HG03060 (cell line): ENCODE measurements at regions not wholly inside any gene's neighbourhood (a gene's known extent, or its start where the extent isn't known, plus 50 kb on each side); places are given as distances from the start of the nearest gene placed in this dataset.

ENCODE experiments used
- ATAC-seq: cut with Tn5 transposase; IDR thresholded peaks from one replicate; pipeline ENCODE4 v1.9.1; 2021; ENCODE audit warnings: low read depth, moderate number of reproducible peaks; ENCODE audit not compliant: unreplicated experiment

DNA sequence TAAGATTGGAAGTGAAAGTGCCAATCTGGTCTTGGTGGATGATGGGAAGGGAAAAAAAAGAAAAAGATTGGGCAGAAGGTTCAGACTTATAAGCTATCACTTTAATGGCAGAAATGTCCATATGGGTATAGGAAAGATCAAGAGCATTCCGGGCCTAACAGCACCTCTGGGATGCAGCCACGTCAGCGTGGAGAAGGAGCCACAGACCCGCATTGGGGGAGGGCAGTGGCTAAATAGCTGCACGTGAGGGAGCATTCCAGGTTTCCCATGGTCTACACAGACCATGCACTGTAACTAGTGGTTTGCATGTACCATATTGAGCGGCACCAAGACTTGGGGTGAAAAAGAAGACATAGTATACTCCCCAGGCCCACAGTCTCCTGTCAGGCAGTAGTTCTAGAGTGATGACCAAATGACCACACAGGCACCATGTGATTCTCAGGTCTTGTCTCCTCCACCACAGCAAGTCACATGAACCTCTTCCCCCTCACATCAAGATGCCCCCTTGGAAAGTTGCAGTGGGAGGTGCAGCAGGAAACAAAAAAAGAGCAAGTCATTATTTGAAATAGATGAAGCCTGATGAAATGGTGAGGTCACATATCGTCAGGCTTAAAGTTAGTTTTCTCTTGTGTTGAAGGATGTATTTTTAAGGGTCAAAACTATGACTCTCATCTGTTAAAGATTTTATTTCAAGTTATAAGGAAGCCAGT is 94.4 kb upstream of the TNFAIP3 start:
- ATAC-seq: no peak

DNA sequence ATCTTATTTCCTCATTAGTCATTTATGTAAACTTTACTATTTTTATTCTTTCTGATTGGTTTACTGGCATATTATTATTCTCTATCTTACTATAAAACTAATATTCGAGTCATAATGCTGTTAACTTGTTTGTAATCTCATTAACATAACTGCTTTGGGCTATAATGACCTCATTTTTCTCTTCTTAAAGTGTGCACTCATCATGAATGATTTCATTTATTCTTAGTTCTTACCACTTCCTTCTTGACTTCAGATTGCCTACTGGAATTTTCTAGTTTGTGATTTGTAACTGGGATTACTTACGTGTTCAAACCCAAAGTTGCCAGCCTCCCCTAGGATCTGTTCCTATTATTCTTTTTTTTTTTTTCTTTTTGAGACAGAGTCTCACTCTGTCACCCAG is 91.8 kb upstream of the TNFAIP3 start:
- no peak for ATAC-seq

DNA sequence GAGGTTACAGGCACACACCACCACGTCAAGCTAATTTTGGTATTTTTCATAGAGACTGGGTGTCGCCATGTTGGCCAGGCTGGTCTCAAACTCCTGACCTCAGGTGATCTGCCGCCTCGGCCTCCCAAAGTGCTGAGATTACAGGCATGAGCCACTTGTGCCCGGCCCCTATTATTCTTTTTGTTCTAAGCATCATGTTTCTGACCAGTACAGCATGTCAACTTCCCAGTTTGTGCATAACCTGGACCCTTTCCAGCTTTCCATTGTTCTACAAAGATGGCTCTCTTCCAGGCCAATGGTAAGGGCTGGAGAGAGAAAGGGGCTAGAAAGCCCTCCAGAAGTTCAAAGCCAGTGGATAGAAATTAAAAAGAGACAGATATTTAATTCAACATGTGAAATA is 91.3 kb upstream of the TNFAIP3 start:
- no peak for ATAC-seq

DNA sequence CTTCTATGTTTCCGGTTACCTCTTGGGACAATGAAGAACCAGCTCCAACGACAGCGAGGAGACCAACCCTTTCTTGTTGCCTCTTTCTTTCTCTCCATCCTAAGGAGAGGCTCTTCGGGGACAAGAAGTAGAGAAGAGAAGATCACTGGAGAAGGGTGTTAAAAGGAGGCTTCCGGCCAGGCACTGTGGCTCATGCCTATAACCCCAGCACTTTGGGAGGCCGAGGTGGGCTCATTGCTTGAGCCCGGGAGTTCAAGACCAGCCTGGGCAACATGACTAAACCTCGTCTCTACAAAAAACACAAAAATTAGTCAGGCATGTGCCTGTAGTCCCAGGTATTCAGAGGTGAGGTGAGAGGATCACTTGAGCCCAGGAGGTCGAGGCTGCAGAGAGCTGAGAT is 90.8 kb upstream of the TNFAIP3 start:
- no peak for ATAC-seq

DNA sequence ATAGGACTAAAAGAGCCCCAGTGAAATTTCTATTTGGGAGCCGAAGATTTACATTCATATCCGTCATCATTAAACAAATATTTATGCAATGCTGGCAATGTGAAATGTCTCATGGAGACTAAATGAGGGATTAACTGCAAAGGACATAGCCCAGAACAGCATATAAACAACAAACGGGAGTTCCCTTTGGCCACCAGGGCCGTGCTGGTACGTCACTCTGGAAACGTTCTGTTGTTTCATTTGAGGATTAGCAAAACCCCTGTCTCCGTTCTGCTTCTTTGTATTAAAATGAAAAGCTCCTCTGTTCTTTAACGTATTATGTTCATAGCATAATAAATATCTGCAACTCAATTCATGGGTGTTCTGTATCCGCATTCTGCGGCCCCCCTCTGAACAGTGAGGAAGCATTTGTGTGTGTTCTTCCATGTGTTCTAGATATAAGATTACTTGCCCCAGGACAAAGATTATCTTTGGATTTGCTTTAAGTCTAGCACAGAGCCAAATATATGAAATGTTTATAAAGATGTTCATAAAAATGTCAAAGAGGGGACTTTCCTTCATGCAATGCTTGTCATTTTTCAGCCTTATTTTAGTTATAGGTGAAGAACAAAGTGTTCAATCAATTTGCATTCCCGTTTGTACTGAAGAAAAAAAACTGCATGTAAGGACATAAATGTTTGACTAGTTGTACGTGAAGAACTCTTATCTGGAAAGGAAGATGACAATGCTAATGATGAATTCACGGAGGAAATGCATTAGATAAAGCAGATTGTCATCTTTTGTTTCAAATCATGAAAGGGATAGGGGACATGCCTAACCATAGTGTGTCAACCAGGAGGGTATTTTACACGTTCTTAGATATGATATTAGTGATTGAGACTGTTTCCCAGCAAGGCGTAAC is 90.0 kb upstream of the TNFAIP3 start:
- ATAC-seq: no peak

DNA sequence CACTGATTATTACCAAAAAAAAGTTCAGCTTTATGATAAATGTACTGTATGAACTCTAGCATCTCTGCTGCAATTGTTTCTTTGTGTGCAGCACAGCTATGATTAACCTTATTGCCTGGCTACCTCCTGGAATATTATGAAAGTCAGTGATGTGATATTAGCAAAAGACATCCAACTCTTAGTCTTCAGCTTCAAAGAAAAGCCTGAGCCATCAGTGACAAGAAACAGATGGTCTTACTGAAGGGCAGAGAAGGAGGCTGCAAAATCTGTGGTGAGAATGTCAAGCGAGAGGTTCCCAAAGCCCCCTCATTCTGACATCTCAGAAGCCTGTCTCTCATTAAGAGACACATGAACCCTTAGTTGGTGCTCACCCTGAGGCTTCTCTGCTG is 89.4 kb upstream of the TNFAIP3 start:
- ATAC-seq: no peak

DNA sequence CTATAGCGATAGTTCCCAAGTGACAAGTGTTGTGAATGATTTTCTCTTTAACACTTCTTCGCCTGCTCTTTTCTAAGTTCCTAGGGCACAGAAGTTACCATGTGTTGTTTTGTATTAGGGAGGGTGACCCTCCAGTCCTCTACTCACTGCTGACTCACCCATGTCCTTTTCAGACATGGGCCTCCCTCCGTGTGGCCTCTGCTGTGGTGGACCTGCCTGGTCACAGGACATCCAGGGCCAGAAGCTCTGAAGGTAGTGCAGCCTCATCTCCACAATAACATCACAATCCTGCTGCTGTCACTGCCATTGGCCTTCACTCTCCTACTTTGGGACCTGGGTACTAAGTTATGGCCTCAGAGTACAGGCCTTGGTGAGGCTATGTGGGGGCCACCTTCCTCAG is 87.1 kb upstream of the TNFAIP3 start:
- no peak for ATAC-seq

DNA sequence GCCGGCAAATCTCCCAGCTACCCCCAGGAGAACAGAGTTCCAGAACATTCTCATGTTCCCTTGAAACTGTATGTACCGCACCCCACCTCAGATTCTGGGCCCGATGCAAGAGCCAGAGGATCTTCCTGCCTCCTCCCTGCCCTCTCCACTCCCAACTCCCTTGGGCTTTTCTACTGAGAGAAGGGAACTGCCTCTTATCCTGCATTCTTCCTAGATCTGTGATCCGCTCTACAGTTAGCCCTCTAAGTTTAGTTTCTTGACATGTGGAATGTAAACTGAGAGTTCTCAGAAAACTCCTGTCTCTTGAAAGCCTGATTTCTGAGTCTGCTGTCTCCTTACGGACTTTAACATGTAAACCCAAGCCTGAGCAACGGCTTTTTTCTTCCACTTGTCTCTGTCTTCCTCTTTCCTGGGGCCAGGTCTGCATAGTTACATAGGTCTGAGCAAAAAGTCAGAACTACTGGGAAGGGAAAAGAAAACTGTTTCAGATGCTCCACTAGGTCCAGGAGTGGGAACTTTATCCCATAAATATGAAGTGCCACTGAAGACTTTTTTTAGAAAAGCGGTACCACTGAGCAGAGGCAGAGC is 86.5 kb upstream of the TNFAIP3 start:
- ATAC-seq: no peak

DNA sequence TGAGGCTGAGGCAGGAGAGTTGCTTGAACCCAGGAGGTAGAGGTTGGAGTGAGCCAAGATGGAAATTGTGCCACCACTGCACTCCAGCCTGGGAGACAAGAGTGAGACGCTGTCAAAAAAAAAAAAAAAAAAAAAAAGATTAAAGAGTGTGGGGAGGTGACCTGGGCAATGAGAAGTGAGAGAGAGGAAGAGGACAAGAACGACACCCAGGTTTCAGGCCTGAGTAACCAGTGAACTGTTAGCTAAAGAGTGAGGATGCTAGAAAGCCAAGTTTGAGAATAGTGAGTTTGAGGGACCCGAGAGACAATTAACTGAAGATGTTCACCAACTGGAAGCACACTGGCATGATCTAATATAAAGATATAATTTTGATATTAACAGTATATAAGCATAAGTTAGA is 85.4 kb upstream of the TNFAIP3 start:
- no peak for ATAC-seq

DNA sequence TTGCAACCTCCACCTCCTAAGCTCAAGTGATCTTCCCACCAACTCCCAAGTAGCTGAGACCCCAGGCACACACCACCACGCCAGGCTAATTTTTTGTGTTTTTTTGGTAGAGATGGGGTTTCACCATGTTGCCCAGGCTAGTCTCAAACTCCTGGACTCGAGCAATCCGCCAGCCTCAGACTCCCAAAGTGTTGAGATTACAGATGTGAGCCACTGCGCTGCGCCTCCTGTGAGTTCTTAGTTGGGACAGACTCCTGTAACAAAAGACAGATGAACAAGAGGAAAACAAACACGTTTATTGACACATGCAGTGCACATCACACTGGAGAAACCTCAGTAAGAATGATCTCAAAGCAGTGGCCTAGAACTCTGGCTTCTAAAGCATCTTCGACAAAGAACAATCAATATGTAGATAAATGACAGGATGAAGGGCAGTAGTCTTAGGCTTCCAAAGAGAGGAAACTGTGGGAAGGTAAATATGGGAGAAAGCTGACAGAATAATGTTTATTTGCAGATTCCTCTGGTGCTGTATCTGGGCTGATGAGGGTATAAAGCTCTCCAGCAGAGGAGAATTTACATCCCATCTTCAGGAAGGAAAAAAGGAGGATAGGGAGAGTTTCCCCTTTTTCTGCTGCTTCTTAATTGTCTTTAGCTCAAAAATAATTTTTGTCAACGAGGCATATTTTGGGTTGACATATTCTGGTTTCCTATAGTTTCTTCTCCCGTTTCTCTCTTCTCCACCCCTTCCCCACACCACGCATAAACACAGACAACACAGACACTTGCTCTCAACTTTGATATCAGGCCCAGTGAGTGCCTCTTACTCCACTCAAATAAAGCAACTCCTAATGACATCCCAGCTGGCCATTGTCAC is 84.7 kb upstream of the TNFAIP3 start:
- no peak for ATAC-seq

DNA sequence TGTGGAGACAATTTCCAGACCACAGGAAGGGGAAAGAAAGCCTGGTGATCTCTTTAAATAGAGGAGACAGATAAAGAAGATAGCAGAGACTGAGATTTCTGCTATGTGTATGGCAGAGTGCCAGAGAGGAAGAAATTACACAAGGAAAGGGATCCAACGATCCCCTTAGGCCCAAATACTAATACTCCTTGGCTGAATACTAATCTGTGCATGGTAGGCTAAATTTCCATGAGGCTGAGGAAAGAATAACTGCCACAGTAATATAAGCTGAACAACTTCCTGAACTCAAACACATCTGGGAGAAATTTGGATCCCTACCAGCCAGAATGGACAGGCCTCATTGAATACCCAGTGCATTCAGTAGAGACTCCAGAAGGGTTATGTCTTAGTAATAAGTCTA is 83.3 kb upstream of the TNFAIP3 start:
- no peak for ATAC-seq

DNA sequence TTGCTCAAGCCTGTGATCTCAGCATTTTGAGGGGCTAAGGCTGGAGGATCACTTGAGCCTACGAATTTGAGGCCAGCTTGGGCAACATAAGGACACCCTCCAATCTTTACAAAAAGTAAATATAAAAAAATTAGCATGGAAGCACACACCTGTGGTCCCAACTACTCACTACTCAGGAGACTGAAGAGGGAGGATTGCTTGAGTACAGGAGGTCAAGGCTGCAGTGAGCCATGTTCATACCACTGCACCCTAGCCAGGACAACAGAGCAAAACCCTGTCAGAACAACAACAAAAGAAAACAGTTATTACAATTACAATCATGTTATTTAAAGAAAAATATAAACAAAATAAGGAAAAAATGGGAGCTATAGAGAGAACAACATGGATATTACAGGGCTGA is 82.5 kb upstream of the TNFAIP3 start:
- no peak for ATAC-seq

DNA sequence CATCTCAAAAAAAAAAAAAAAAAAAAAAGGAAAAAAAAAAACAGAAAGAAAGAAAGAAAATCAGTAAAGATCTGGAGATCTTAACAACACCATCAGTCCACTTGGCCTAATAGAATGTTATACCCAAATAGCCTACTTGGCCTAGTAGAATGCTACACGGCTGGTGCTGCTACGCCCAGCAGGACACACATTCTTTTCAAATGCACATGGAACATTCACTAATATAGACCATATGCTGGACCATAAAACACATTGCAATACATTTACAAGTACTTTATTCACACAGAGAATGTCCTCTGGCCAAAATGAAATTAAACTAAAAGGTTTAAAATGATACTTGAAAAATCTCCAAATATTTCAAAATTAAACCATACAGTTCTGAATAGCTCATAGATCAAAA is 80.0 kb upstream of the TNFAIP3 start:
- ATAC-seq: no peak

DNA sequence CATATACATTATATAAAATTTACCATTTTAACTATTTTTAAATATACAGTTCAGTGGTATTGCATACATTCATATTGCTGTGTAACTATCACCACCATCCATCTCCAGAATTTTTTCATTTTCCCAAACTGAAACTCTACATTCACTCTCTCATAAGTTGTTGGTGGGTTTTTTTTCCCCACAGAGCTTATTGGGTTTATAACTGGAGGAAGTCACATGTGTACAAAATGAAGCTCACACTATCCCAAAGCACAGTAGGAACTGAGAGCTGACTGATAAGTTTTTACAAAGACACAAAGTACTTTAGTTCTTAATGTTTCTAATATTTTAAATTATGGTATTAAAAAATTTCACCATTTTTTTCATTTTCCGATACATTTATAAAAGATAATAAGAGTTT is 78.8 kb upstream of the TNFAIP3 start:
- ATAC-seq: no peak

DNA sequence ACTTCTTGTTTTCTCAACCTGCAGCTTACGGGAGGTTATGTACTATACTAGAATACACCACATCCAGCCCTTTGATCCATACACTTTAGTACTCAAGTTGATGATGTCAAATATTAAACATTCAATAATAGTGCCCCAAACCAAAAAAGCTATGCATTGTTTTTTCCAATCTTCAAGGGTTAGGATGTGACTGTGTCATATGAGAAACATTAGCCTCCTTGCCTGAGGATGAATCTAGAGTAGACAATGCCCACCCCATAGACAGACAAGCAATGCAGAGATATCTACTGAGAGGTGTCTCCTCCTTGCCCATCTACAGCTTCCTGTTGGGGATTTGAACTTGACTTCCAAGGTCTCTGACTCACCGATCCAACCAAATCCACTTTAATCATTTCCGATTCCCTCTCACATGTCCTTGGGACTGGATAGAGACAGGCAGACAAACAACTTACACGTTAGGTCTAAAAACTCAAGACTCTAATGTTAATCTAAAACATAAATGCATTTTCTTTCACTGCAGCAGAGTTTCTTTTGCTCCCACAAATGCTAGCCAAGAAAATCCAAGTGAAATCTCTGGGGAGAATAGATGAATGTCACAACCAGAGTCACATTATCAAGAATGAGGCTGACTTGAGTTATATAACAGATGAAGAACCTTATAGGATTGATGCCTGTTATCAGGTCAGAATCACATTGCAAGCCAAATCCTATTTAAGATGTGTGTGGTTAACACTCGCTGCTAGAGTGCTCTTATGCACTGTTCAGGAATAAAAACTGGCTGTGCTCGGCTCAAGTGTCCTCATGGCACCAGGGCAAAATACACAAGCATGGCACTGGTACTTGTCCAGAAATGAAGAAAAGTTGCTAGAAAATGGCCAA is 75.5 kb upstream of the TNFAIP3 start:
- no peak for ATAC-seq

DNA sequence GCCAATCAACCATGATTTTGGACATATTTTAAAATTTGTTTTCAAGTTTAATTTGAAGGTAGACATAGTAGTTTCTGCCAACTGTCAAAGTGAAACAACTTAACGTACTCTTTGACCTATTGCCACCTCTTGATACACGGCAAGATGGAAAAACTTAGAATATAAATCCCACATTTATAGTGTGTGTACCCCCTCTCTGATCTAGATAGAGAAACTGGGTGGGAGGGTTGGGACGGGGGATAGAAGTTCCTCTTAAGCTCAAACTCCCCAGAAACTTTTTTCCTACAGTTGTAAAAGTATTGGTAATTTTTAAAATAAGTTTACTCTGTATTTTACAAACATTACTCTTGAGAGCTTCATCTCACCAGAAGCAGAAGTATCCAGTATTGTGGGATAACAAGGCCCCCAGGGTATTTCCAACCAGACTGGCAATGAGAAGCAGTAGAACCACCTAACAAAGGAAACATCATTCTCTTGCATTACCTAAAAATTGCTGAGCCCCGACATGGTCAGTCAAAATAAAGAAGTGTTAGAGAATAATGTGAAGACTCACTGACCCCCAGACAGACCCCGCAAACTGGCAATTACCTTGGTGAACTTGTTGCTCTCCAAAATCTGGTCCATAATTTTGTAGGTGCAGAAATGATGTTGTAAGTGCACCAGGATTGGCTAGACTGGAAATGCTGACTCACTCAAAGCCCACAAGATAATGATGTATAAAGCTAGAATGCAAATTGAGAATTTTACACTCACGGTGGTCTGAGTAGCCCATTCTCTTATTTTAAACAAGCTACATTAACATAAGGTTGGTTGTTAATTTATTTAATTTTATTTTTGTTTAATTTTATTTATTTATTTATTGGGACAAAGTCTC is 74.7 kb upstream of the TNFAIP3 start:
- ATAC-seq: no peak

DNA sequence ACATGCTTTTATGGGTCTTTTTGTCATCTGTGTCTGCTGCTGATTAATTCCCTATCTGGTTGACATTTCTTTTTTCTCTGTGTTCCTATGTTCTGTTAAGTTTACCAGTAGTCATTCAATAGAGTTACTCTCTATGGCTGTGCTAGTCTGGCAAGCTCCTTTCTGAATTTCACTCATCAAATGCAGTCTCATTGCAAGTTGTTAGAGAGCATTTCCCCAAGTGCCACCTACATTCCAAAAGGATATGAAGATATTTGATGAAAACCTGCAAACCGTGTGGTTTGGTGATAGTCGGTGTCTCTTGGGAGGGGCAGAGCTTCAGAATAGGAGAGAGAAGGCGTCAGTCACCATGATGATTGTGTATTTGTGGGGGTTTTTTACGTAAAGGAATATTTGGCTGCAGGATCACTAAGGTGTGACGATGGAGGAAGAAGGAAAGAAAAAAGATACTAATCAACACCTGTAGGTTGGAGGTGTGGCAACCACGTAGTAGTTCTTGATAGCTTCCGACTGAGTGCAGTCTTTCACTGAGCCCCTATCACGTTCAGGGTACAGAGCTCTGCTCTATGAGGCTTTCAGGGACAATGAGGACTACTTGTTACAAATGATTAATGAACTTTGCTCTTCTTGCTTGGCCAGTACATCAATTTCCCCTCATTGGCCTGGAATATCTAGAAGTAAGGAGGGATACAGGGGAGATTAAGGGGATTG is 73.1 kb upstream of the TNFAIP3 start:
- no peak for ATAC-seq

DNA sequence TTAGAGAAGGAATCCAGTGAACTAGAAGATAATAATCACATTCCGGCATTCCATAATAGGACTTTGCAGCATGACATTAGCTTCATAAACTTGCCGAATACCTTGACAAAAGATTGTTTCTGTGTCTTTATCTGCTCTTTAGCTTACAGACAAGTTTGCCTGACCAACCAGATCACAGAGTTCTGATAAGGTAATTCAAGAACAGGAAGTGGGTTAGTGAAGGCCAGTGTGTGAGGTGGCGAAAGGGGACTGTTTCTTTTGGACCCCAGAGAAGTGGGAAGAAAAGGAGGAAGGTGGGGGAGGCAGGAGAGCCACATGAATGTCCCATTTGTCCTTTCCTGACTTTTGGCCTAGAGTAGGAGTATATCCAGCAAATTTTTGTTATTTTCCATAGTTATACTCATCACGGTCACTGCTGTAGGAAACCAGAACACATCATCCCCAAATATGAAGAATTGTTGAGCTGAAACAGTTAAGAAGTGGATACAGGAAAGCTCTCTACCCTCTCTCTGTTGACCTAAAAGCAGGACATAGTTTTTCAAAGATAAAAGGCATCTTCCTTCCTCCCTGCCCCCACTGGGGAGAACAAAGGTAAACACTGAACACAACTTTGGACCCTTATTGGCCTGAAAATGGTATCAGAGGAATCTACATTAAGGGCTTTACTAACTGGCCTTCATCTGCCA is 72.4 kb upstream of the TNFAIP3 start:
- no peak for ATAC-seq
